ENCODE measurements at regions not wholly inside any gene's neighbourhood (a gene's known extent, or its start where the extent isn't known, plus 50 kb on each side); places are given as distances from the start of the nearest gene placed in this dataset.

DNA sequence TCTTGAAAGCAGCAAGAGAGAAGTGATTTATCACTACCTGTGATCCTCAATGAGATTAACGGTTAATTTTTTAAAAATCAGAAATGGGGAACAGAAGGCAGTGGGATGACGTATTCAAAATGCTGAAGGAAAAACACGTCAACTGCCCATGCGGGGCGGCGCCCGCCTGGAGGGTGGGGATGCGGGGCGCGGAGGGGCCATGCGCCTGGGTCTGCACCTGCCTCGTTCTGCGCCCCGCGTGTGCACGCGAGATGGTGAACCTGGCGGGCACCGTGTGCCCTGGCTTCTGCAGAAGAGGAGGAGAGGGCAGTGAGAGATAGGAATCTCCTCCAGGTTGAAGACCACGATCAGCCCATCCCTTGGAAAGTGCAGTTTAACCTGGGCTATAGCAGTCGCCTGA is 79.3 kb upstream of the ZNF32 start:
- TF ChIP-seq, protein P1, sequence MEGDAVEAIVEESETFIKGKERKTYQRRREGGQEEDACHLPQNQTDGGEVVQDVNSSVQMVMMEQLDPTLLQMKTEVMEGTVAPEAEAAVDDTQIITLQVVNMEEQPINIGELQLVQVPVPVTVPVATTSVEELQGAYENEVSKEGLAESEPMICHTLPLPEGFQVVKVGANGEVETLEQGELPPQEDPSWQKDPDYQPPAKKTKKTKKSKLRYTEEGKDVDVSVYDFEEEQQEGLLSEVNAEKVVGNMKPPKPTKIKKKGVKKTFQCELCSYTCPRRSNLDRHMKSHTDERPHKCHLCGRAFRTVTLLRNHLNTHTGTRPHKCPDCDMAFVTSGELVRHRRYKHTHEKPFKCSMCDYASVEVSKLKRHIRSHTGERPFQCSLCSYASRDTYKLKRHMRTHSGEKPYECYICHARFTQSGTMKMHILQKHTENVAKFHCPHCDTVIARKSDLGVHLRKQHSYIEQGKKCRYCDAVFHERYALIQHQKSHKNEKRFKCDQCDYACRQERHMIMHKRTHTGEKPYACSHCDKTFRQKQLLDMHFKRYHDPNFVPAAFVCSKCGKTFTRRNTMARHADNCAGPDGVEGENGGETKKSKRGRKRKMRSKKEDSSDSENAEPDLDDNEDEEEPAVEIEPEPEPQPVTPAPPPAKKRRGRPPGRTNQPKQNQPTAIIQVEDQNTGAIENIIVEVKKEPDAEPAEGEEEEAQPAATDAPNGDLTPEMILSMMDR (IDR thresholded peaks at IDR 0.05) = no peak
- no peak for TF ChIP-seq POLR2AphosphoS5 (IDR thresholded peaks at IDR 0.05)
